DMS79 (cell line): ENCODE measurements at regions not wholly inside any gene's neighbourhood (a gene's known extent, or its start where the extent isn't known, plus 50 kb on each side); places are given as distances from the start of the nearest gene placed in this dataset.

ENCODE experiments used
- DNase-seq: peaks from one replicate; lab custom pipeline; 2025; lab: John Stamatoyannopoulos, UW

GRCh38 chr4:136751556-136751955, 780.7 kb downstream of the PCDH18 start:
- no peak for DNase-seq

- DNase-seq, result no peak
Measured at GRCh38 chr4:136750897-136751296, 781.4 kb downstream of the PCDH18 start.

- DNase-seq, result no peak
Measured at GRCh38 chr4:136749989-136750388, 782.3 kb downstream of the PCDH18 start.

GRCh38 chr4:136748773-136749172, 783.5 kb downstream of the PCDH18 start:
- no peak for DNase-seq

- no peak for DNase-seq
Measured at GRCh38 chr4:136748165-136748564, 784.1 kb downstream of the PCDH18 start.

- DNase-seq, result no peak
Measured at GRCh38 chr4:136743238-136743637, 789.1 kb downstream of the PCDH18 start.

GRCh38 chr4:136742333-136742732, 790.0 kb downstream of the PCDH18 start:
- no peak for DNase-seq

GRCh38 chr4:136741468-136741867, 790.8 kb downstream of the PCDH18 start:
- DNase-seq, result no peak

- no peak for DNase-seq
Measured at GRCh38 chr4:136740326-136740725, 792.0 kb downstream of the PCDH18 start.

GRCh38 chr4:136737066-136737465, 795.2 kb downstream of the PCDH18 start:
- no peak for DNase-seq

GRCh38 chr4:136731025-136731424, 801.3 kb downstream of the PCDH18 start:
- DNase-seq, result no peak

GRCh38 chr4:136725286-136726081, 806.8 kb downstream of the PCDH18 start:
- no peak for DNase-seq

GRCh38 chr4:136713140-136713539, 819.2 kb downstream of the PCDH18 start:
- DNase-seq, result no peak

- DNase-seq, result no peak
Measured at GRCh38 chr4:136709897-136710296, 822.4 kb downstream of the PCDH18 start.

GRCh38 chr4:136706942-136707341, 825.4 kb downstream of the PCDH18 start:
- DNase-seq, result no peak

- DNase-seq, result no peak
Measured at GRCh38 chr4:136699905-136700304, 832.4 kb downstream of the PCDH18 start.

GRCh38 chr4:136691607-136692006, 840.7 kb downstream of the PCDH18 start:
- DNase-seq, result no peak

GRCh38 chr4:136690360-136690759, 841.9 kb downstream of the PCDH18 start:
- no peak for DNase-seq

- DNase-seq, result no peak
Measured at GRCh38 chr4:136687596-136687995, 844.7 kb downstream of the PCDH18 start.

- no peak for DNase-seq
Measured at GRCh38 chr4:136687118-136687517, 845.2 kb downstream of the PCDH18 start.

GRCh38 chr4:136680761-136681160, 851.5 kb downstream of the PCDH18 start:
- no peak for DNase-seq

GRCh38 chr4:136680271-136680670, 852.0 kb downstream of the PCDH18 start:
- no peak for DNase-seq

- DNase-seq, result no peak
Measured at GRCh38 chr4:136670265-136670664, 862.0 kb downstream of the PCDH18 start.

- DNase-seq, result no peak
Measured at GRCh38 chr4:136664988-136665387, 867.3 kb downstream of the PCDH18 start.
